ENCODE measurements at regions not wholly inside any gene's neighbourhood (a gene's known extent, or its start where the extent isn't known, plus 50 kb on each side); places are given as distances from the start of the nearest gene placed in this dataset.
"Not testable (repeated sequence)": the region's sequence is repeated elsewhere in the genome, so short reads cannot be mapped to it uniquely, and the experiment has no call there.

DNA sequence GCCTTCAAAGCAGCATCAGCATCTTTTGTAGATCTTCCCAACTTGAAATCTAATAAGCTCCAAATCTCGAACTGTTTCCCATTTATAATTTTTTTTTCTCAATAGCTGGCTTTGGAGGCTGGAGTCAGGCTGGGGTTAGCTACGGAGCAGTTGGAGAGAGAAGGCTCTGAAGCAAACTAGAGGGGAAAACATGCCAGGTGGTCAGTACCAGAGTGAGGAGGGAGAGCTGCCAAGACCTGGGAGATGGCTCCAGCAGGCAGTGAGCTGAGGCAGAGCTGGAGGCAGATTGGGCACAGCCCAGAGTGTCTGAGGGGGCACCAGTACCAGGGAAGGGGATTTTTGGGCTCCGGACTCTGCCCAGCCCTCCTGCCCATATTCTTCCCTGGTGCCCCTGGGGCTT is 311.2 kb downstream of the RPLP1 start:
- DNase-seq (ENCODE audit: low spot score), result no peak

DNA sequence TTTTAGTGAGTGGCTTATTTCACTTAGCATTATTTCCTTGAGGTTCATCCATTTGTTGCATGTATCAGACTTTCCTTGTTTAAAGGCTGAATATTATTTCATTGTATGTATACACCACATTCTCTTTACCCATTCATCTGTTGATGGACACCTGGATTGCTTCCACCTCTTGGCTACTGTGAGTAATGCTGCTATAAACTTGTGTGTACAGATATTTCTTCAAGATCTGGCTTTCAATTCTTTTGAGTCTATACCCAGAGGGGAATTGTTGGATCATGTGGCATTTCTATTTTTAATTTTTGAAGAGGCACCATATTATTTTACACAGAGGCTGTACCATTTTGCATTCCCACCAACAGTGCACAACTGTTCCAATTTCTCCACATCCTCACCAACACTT is 313.5 kb downstream of the RPLP1 start:
- DNase-seq (ENCODE audit: low spot score), result no peak

DNA sequence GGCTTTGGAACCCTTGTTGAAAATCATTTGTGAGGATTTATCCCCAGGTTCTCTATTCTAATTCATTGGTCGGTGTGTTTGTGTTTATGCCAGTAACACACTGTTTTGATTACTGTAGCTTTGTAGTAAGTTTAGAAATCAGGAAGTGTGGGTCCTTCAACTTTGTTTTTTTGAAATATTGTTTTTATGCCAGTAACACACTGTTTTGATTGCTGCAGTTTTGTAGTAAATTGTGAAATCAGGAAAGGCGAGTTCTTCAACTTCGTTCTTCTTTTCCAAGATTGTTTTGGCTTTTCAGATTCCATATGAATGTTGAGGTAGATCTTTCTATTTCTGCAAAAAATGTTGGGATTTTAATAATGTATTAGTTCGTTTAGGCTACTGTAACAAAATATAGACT is 314.6 kb downstream of the RPLP1 start:
- no peak for DNase-seq (ENCODE audit: low spot score)

DNA sequence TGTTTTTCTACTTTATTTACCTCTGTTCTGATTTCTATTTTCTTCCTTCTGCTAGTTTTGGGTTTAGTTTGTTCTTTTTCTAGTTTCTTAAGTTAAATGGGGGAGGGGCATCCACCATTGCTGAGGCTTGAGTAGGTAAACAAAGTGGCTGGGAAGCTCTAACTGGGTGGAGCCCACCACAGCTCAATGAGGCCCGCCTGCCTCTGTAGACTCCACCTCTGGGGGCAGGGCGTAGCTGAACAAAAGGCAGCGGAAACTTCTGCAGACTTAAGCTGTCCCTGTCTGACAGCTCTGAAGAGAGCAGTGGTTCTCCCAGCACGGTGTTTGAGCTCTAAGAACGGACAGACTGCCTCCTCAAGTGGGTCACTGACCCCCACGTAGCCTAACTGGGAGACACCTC is 316.7 kb downstream of the RPLP1 start:
- not testable (repeated sequence) for DNase-seq (ENCODE audit: low spot score)

GRCh38 chr15:69774258-69774657 is 321.6 kb downstream of the RPLP1 start:
- DNase-seq (ENCODE audit: low spot score), result not testable (repeated sequence)

GRCh38 chr15:69774711-69775110 is 322.1 kb downstream of the RPLP1 start:
- DNase-seq (ENCODE audit: low spot score), result not testable (repeated sequence)

DNA sequence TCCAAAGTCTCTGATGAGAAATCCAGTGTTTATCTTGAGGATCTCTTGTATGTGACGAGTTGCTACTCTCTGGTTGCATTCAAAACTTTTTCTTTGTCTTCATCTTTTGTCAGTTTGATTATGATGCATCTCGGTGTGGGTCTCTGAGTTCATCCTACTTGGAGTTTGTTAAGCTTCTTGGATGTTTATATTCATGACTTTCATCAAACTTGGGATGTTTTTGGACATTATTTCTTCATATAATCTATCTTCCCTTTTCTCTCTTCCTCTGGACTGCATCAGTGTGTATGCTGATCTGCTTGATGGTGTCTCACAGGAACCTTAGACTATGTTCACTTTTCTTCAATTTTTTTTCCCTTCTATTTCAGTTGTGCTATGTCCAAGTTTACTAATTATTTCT is 320.4 kb downstream of the TLE3 start:
- no peak for DNase-seq (ENCODE audit: low spot score)

DNA sequence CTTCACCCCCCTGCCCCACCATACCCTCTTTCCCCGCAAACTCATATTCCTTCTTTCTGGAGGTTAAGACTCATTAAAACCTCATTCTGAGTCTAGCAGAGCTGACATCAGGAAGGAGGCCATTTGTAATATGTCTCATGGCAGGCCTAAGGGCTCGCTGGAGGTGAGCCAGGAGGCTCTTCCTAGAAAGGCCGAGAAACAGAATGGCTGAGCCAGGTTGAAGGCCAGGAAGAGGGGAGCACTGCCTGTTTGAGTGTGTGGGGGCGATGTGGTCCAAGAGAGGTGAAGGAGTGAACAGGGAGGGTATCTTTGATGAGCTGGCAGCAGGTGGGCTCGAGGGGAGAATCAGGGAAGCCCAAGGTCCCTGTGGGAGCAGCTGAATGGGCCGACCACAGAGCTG is 317.3 kb downstream of the TLE3 start:
- no peak for DNase-seq (ENCODE audit: low spot score)

DNA sequence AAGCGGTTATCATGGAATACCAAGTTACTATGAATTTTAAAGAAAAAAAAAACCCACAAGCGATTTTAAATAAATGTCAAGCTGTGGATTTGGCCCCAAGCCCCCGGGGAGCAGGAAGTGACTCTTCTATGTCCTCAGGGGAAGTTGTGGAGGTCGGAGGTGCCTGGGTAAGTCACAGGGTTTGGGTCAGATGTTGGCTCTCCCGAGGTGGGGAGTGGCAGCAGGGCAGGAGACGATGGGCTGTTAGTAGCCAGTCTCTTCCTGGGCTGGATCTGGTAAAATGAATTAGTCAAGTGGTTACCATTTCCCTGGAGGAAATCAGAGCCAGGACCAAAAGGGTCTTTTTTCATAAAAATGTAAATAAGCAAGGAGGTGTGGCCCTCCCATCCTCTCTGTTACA is 316.7 kb downstream of the TLE3 start:
- DNase-seq (ENCODE audit: low spot score), result no peak

- no peak for DNase-seq (ENCODE audit: low spot score)
Measured at GRCh38 chr15:69781411-69782125, 316.1 kb downstream of the TLE3 start.

- DNase-seq (ENCODE audit: low spot score), result no peak
Measured at GRCh38 chr15:69782139-69782658, 315.5 kb downstream of the TLE3 start.

- no peak for DNase-seq (ENCODE audit: low spot score)
Measured at GRCh38 chr15:69782809-69783208, 314.9 kb downstream of the TLE3 start.

DNA sequence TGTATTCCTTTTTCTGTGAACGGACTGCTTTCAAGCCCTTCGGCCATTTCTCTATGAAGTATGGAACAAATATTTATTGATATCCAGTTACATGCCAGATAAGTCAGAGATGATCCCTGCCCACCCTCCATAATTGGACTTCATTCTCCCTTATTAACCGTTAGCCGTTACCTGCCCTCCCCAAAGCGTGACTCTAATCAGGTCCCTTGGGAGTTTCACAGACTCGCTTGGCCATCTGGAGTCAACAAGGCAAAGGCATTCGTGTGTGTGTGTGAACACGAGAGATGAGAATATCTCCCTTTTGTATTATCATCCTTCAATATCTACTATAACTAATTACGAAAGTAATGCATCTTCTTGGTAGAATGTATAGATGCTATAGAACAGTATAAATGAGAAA is 314.5 kb downstream of the TLE3 start:
- DNase-seq (ENCODE audit: low spot score), result no peak

DNA sequence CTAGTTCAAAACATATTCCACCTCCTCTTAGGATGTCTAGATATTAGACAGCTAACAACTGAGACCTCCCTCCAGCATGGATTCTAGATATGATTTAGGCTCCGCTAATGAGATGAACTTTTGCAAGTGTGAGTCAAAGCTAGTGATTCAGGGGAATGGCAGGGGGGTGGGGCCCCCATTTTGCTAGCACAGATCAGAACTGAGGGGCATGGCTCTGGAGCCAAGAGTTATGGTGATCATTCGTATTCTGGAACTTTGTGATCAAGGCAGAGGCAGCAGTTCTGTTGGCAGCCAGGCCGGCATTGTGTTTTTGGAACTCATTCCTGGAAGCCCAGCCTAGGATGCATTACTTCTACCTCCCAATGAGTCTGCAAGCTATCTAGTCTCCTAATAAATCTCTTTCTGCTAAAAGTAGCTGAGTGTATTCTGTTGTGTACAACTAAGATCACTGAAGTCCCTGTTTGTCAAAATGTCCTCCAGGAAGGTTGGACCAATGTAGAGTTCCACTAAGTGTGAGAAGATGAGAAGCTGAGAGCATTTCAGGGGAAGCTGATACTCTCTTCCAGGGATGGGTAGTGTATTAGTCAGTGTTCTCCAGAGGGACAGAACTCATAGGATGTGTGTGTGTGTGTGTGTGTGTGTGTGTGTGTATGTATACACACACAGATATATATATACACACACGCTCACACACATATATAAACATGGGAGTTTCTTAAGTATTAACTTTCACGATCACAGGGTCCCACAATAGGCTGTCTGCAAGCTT is 312.7 kb downstream of the TLE3 start:
- DNase-seq (ENCODE audit: low spot score), result no peak

DNA sequence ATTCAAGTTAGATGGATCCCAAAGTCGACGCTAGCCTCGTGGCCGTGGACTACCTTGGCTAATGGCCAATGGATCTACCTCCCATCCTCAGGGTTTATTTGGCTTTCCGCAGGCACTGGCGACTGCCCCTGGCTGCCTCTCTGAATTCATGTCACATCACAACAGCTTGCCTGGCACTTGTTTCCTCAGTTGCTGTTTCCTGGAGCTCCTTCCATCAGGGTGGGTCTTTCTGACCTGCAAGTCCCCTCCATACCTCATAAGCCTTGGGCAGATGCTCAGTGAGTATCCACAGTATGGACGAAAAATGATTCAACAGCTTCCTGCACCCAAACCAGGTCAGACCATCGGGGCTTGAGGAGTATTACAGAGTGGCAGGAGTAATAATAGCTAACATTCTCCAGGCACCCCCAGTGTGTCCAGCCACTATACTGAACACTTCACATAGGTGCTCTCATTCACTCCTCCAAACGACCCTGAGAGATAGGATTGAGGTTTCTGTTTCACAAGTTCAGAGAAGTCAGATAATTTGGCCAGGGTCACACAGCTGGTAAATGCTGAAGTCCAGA is 311.5 kb downstream of the TLE3 start:
- no peak for DNase-seq (ENCODE audit: low spot score)

DNA sequence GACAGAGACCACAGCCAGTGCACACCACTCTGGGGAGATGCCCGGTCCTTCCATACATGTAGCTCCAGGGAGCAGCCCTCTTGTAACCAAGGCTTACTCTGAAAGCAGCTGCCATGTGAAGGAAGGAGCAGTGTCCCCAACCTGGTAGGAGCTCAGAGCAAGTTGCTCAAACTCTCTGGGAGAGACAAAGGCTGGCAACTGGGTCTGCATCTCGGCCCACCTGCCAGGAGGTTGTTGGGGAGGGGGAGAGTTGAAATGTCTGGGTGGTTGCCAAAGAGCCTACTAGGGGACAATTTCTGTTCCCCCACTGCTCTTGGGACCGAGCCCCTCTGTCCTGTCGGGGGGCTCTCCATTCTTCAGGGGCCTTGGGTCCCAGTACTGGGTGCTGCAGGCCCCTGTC is 309.9 kb downstream of the TLE3 start:
- no peak for DNase-seq (ENCODE audit: low spot score)

DNA sequence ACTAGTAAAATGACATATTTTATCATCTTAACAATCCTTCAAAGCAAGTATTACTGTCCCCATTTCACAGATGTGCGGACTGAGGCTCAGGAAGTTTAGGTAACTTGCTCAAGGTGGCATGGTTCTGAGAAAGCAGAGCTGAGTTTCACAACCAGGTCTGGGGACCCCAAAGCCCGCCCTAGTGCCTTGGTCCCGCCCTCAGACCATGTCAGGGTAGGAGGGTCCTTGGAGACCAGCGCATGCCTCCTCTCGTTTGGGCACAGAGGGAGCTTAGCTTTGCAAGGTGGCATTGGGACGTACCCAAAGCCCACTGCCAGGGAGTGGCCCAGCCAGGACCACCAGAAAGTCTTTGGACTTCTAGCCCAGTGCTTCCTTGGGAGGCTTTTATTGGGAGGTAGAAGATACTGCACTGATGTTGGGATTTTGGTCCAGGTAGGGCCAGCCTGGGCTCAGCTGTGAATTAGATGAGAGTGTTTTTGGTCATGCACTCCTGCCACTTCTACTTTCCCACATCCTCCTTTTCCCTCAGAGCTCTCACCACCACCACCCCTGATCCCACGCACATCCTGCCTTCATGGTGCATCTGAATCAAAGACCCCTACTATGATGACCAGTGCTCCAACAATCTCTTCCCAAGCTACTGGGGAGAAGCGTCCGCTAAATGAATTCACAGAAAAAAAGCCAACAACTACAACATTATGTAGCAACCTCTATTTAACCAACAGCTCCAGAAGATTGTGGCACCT is 307.9 kb downstream of the TLE3 start:
- no peak for DNase-seq (ENCODE audit: low spot score)

DNA sequence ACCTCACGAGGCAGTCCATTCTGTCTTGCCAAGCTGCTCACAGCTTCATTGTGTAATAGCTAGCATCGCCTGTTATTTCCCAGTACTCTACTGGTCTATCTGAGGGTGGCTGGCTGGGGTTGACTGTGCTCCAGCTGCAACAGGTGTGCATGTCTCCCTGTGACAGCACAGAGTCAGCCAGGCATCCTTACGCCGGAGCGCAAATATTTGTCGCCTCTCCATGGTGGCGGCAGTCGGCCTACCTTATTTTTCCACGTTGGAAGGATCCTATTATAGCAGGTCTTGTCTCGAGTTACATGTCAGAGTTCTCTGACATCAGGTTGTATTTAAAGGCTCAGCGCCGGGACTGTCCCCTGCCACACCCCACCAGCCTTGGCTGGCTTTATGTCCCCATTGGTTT is 307.1 kb downstream of the TLE3 start:
- no peak for DNase-seq (ENCODE audit: low spot score)

- DNase-seq (ENCODE audit: low spot score), result no peak
Measured at GRCh38 chr15:69792823-69793222, 304.9 kb downstream of the TLE3 start.

GRCh38 chr15:69793431-69793780 is 304.3 kb downstream of the TLE3 start:
- no peak for DNase-seq (ENCODE audit: low spot score)

- DNase-seq (ENCODE audit: low spot score), result no peak
Measured at GRCh38 chr15:69793781-69794451, 303.8 kb downstream of the TLE3 start.
